Activated CD4-positive, CD25-positive, alpha-beta regulatory T cell treated with anti-CD3 and anti-CD28 coated beads, Interleukin-2, amount 50 U/mL, for 16 hours (primary cell): ENCODE measurements at regions not wholly inside any gene's neighbourhood (a gene's known extent, or its start where the extent isn't known, plus 50 kb on each side); places are given as distances from the start of the nearest gene placed in this dataset.
"Not testable (repeated sequence)": the region's sequence is repeated elsewhere in the genome, so short reads cannot be mapped to it uniquely, and the experiment has no call there.

Experiments used
- DNase-seq: peaks from one replicate; pipeline ENCODE4 v3.0.0-alpha.2; 2020; ENCODE audit warnings: low read depth, low spot score

DNA sequence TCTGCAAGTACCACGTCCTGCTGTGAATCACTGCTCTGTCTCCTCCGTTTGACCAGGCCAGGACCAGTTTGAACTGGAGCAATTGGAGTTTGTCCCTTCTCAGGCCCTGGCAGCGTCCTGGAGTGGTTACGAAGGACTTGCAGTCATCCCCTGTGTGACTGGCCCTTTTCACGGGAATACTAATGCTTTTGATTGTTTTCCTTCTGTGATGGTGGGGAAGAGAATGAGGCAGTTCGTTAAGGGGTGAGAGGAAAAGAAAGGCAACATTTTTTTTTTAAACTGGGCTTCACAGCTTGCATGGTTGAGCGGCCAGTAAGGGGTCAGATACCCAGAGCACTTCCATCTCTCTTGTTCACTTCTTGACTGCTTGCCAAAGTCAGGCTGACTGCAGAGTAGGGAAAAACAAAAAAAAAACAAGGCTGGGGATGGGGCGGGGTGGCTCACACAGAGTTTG, 153.5 kb upstream of the STK32A start:
- DNase-seq, result no peak

DNA sequence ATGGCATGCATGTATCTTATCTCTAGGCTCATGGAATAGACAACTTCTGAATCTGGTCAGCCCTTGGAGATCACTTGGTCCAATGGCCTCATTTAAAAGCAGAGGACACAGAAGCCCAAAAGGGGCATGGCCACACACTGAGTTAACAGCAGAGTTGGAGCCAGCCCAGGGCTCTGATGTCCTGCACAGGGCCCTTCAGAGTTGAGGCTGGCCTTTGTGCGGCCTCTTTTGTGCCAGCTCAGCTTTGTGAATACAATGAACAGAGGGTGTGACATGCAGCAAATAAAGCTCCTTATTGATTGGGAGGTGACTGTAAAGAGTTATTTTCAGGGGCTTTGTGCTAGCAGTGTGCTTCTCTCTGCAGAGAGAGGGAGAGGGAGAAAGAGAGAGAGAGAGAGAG, 150.1 kb upstream of the STK32A start:
- no peak for DNase-seq

DNA sequence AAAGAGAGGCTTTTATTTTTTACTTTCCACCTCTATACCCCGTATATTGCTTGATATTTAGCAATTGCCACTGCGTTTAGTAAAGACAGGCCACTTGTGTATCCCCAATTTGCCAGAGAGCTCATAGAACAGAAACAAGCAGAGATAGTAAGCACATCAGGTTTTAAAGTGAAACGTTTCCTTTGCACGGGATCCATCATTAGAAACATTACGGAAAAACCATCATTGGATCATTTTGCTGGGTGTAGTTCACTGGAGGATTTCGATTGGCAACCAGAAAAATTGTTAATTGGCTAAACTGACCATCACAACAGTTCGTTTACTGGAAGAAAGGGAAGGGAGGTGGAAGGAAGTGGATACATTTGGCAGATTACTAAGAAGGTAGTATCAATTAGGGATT, 149.4 kb upstream of the STK32A start:
- no peak for DNase-seq

DNA sequence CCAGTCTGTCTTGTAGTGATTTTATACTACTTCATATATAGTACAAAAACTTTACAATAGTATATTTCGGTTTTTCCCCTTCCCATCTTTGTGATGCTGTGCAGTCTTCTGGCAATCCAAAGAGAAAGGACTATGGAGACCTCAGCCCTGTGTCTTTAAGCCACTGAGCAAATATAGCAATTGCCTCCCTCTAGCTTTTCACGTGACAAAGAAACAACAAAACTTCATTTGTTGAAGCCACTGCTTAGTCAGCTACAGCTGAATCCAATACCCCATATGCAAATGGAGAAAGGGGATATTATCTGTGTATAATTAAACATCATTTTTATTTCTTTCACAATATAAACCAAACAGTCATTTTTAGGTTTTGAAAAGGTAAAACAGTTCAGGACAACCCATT, 142.8 kb upstream of the STK32A start:
- no peak for DNase-seq

DNA sequence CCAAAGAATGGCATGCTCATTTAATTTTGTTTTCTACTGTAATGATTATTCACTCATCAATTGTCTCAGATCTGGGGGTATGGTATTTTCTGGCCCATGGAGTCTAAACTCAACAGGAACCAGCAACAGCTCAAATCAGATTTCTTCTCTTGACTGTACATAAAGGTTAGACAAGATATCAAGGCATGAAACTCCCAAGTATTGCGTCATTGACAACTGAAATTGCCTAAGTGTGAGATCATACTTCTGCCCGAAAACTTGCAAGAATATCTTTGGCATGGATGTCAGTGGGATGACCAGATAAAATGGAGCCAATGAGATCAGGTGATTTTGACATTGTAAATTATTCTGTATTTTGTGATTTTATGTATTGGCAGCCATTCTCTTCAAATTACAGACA, 141.7 kb upstream of the STK32A start:
- DNase-seq, result no peak

DNA sequence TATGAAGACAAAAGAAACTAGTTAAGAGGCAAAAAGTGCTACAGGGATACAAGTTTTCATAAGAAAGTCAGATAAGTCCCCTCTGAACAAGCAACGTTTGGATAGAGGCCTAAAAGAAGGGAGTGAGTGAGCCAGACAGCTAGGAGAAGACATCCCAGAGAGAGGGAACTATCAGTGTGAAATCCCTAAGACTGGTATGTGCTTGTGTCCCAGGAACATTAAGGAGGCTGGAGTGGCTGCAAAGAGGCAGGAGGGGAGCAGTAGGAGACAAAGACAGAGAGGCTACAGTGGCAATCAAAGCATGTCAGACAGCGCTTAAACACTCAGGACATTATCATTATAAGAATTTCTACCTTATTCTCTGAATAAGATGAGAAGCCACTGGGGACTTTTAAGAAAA, 139.1 kb upstream of the STK32A start:
- DNase-seq, result no peak

DNA sequence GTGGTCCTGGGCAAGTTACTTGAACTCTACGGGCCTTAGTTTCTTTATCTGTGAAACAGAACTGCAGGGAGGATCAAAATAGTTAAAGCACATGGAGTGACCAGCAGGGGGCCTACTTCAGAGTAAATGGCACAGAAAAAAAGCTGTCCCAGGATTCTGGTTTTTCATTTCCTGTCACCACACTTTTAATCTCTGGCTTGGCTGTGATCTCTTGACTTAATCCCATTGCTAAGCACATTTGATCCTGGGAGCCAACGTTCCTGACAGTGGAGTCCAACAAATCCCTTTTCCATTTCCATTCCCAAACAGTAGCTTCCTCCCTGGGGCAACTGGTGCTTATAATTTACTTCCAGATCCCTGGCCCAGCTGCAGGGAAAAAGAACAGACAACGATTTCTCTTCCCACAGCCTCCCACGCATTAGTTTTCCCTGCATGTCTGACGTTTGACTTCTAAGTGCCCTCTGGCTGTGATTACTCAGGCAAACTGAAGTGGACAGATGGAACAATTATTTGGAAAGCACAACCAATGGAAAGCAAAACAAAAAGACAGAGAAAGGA, 136.5 kb upstream of the STK32A start:
- no peak for DNase-seq

DNA sequence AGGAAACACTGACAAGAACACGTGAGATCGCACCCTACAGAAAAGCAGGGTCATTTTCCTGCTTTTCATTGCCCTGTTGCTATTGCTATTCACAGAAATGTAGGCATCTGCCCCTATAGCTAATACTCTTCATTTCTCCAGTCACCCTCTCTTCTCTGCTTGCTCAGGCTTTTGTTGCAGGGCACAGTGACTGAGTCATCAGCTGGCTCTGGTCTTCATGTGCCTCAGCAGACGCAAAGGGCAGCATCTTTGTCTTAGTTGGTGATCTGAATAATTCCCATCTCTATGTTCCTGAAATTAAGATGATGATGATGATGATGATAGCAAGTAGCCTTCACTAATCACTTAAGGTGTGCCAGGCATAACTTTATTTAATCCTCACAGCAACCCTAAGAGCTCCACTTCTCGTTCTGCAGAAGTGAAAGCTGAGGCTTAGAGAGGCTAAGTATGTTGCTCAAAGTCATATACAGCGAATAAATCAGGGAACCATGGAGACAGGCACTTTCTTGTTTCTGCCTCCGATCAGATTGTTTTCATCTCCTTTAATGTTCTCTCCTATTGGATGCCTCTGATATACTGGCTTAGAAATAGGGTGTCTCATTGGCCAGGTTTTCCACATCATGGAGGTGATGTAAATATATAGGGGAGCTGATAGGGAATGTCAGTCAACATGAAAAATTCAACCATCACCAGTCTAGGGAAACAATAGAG, 133.0 kb upstream of the STK32A start:
- no peak for DNase-seq

DNA sequence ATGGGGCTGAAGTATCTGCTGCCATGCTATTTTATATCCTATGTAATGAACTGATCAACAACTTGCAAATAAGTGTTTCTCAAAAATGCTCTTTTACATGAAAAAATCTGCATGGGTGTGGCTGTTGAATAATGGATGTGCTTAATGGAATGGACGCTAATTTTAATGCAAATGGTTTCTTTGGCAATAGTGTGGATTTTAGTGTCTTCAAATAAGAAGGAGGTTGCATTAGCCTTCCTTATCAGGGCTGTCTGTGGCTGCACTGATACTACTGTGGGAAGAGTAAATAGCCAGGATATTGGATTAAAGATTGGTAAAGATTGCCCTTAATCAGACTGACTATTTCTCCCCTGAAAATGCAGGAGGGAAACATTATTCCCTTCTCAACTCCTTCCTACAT, 121.9 kb upstream of the STK32A start:
- DNase-seq, result no peak

DNA sequence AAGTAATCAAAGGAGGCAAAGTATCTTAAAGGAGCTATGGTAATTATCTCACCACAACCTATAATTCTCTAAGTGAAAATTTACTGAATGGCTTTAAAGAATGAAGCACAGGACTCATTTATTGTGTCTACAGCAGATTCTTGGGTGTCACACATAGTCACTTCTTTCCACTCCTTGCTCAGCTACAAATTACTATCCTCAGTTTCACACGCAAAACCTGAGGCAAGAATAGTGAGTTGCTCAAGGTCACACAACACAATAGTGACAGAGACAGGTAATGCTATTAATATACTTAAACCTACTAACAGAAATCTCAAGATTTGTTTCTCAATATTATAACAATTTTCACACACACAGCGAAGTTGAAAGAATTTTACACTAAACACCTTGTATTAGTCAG, 120.9 kb upstream of the STK32A start:
- no peak for DNase-seq

DNA sequence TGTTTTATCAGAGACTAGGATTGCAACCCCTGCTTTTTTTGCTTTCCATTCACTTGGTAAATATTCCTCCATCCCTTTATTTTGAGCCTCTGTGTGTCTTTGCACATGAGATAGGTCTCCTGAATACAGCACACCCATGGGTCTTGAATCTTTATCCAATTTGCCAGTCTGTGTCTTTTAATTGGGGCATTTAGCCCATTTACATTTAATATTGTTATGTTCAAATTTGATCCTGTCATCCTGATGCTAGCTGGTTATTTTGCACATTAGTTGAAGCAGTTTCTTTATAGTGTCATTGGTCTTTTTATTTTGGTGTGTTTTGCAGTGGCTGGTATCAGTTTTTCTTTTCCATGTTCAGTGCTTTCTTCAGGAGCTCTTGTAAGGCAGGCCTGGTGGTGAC, 95.1 kb upstream of the STK32A start:
- not testable (repeated sequence) for DNase-seq

DNA sequence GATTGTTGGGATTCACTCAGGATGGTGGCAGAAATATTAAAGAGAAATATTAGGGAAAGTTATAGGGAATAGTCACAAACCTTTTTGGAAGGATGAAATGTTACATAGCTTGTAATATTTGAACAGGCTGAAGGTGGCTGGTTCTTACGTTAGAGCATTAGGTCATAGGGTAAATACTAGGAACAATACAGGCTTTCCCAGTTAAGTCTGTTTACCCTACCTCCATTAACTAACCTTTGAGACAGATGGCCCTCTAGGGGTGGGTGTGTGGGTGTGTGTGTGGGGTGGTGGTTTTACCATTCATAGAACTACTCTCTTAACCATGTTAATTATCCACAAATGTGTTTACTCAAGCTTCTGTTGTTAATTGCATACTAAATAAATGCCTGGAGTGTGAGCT, 94.3 kb upstream of the STK32A start:
- DNase-seq, result no peak

DNA sequence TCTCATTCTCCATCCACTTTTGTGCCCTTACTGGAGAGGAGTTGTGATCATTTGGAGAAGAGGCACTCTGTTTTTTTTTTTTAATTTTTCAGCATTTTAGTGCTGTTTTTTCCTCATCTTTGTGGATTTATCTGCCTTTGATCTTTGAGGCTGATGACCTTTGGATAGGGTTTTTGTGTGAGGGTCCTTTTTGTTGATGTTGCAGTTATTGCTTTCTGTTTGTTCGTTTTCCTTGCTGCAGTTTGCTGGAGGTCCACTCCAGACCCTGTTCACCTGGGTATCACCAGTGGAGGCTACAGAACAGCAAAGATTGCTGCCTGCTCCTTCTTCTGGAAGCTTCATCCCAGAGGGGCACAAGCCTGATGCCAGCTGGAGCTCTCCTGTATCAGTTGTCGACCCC, 93.2 kb upstream of the STK32A start:
- not testable (repeated sequence) for DNase-seq

DNA sequence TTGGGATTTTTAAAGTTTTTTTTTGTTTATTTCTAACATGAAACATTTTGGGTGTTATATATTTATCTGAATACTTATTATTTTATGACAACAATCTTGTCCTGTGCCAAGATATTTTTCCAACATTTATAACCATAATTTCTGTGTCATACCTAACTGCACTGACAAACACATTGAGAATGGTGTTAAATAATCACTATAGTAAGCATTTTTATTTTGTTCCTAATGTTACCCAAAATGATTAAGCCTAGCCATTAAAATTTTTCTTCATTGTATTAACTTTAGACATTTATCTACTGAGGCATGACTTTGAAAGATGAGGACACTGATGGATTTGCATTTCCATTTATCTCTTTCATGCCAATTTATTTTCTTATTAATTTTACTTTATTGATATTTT, 91.6 kb upstream of the STK32A start:
- no peak for DNase-seq

DNA sequence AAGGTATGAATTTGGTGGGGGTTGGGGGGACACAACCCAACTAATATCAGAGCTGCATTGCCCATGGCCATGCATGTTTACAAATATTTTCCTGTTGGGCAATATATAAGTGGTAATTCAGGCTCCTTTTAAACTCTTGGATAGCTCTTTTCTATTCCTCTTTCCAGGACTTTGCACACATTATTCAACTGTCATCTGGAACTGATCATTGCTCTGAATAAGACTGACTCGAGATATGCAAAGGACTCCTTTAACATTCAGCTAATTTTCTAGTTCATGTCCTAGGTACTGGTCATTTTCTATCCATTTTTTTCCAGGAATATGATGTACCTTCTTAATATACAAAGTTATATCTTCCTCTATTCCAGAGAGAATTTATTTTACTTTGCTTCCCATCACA, 89.5 kb upstream of the STK32A start:
- no peak for DNase-seq

DNA sequence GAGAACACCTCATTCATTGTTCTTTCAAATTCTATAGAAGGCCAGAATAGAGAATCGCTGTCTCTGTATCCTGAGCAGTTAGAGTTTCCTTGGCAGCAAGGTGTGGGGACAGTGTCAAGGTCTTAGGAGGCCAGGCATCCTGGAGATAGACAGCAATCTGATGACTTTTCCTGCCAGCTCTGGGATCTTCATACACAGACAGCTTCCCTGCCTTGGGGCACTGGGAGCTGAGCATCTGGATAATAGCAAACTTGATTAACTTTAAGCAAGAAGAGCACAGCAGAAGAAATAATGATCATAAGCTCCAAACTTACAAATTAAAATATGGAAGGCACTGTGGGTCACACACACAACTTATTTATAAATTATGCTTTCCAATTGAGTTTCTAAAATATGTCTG, 86.1 kb upstream of the STK32A start:
- DNase-seq, result no peak

DNA sequence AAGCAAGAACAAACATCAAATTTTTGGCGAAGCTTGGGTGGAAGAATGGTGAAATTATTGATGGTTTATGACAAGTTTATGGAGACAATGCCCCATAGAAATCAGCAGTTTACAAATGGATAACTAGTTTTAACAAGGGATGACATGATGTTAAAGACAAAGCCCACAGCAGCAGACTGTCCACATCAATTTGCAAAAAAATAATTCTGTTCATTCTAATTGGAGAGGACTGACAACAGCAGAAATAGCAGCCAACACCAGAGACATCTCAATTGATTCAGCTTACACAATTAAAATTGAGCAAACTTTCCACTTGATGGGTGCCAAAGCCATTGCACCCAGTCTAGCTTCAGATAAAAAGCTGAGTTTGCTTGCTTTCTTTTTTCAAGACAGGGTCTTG, 82.7 kb upstream of the STK32A start:
- DNase-seq, result no peak

DNA sequence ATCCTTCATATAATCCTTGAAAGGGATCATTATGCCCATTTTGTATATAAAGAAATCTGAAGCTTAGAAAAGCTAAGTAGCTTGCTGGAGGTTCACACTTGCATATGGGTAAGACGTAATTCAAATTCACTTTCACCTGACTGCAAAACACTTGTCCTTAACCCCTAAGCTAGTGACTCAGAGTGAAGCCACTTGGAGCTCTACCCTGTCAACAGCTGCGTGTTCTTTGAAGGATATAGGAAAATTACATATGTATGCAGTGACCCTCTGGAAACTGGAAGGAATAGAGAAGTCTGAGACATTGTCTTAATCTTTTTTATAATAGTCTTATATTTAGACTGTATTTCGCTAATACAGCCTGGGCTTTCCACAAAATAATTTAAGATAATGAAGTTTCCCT, 80.0 kb upstream of the STK32A start:
- DNase-seq, result no peak

DNA sequence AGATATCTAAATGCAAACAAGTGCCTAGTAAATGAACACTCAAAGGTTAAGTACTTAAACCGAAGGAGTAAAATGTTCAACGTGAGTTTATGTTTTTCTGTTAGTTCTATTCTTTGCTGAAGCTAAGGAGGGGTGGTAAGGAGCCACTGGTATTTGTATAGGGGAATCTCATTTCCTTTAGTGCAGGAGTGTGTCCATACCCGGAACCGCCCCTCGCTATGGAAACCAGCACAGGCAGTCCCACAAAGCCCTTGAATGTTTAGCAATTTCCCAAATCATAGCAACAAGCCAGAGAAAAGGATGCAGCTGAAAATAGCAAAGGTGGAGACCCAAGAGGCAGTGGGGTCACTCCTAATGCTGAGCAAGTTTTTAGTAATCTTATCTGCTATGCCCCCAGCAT, 78.8 kb upstream of the STK32A start:
- no peak for DNase-seq

DNA sequence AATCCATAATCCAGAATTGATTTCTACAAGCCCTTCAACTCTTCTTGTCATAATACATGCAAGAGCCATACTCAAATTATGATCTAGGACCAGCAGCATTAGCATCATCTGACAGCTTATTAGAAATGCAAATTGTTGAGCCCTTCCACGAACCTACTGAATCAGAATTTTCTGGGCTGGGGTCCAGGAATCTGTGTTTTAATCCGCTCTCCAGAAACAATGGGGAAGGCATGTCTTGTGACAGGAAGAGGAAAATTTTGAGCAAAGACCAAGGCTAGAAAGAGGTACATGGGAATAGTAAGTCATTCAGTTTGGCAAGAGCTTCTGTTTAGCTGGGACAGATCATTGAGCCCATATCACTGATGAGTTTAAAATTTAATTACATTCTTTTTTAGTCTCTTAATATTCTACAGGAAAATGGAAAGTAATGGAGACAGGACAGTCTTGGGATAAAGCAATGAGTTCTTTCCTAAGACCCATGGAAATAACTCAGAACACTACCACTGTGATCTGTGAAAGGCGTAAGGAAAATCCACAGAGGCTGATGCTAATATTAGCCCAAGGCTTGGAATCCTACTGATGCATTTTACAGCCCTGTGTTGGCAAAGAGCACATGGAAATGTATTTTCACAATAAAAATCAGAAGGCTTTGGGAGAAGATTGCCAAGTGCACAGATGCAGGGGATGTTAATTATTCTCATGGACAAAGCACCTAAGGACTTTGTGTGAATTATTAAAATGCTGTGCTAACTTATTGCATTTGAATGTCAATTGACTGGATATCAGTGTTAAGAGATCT, 73.7 kb upstream of the STK32A start:
- DNase-seq, result no peak

DNA sequence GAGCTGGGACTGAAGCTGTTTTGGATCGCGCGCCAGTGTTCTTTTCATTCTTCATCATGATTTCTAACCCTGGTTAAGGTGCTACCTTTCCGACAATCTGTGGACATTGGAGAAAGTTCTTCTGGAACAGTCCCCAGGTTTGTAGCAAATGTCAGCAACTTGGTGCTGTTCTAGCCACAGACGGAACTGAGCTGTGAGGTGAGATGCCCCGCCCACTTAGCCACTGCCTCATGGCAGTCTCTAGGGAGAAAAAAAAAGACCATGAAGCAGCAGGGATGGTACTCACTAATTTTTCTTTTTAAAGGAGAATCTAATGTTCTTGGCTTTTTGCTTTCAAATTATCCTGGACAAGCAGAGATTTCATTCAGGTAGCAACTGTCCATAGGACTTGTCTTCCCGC, 72.1 kb upstream of the STK32A start:
- DNase-seq, result no peak

DNA sequence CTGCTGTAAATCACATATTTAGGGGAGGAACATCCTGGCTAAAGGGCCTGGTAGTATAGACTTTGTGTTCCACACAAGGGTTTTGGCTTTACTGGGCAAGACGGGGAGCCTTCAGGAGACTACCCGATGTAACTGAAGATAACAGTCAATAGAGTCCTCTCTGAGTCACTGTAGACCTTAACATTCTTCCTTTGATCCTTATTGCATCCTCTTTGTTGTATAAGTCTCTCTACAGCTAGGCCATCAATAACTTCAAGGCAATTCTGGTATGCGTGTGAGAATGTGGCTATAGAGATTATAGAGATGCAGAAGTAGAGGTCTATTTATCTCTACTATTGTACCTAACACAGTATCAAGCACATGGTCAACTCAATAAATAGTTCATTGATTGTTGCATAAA, 67.3 kb upstream of the STK32A start:
- no peak for DNase-seq
